ENCODE measurements at regions not wholly inside any gene's neighbourhood (a gene's known extent, or its start where the extent isn't known, plus 50 kb on each side); places are given as distances from the start of the nearest gene placed in this dataset.
A peak's percentile ranks its signal among the peaks of the same experiment; 100 is the strongest.
"Not testable (repeated sequence)": the region's sequence is repeated elsewhere in the genome, so short reads cannot be mapped to it uniquely, and the experiment has no call there.

GRCh38 chr10:23648618-23649017 lies 209.7 kb downstream of the OTUD1 start:
- DNase-seq (ENCODE audit: low read depth), result no peak

- no peak for DNase-seq (ENCODE audit: low read depth)
These were observed 217.9 kb downstream of the OTUD1 start for GRCh38 chr10:23656735-23657134.

GRCh38 chr10:23657677-23658076 lies 218.8 kb downstream of the OTUD1 start:
- no peak for DNase-seq (ENCODE audit: low read depth)

GRCh38 chr10:23671866-23672265 lies 233.0 kb downstream of the OTUD1 start:
- not testable (repeated sequence) for DNase-seq (ENCODE audit: low read depth)

GRCh38 chr10:23675585-23675984 lies 236.7 kb downstream of the OTUD1 start:
- no peak for DNase-seq (ENCODE audit: low read depth)

GRCh38 chr10:23676296-23676695 lies 237.4 kb downstream of the OTUD1 start:
- no peak for DNase-seq (ENCODE audit: low read depth)

- DNase-seq (ENCODE audit: low read depth), result no peak
These were observed 247.8 kb downstream of the OTUD1 start for GRCh38 chr10:23686722-23687121.

- DNase-seq (ENCODE audit: low read depth), result no peak
These were observed 253.9 kb downstream of the OTUD1 start for GRCh38 chr10:23692736-23693135.

- no peak for DNase-seq (ENCODE audit: low read depth)
These were observed 254.6 kb downstream of the OTUD1 start for GRCh38 chr10:23693501-23693901.

- DNase-seq (ENCODE audit: low read depth), result no peak
These were observed 255.1 kb downstream of the OTUD1 start for GRCh38 chr10:23693925-23694324.

- no peak for DNase-seq (ENCODE audit: low read depth)
These were observed 255.6 kb downstream of the OTUD1 start for GRCh38 chr10:23694446-23694920.

GRCh38 chr10:23694921-23695824 lies 256.3 kb downstream of the OTUD1 start:
- DNase-seq (ENCODE audit: low read depth), result no peak

- no peak for DNase-seq (ENCODE audit: low read depth)
These were observed 257.0 kb downstream of the OTUD1 start for GRCh38 chr10:23695825-23696420.

- DNase-seq (ENCODE audit: low read depth), result no peak
These were observed 257.6 kb downstream of the OTUD1 start for GRCh38 chr10:23696476-23696875.

- DNase-seq (ENCODE audit: low read depth), result peak; percentile 24
These were observed 264.1 kb downstream of the OTUD1 start for GRCh38 chr10:23702977-23703414.

- no peak for DNase-seq (ENCODE audit: low read depth)
These were observed 276.5 kb downstream of the OTUD1 start for GRCh38 chr10:23715363-23715762.

GRCh38 chr10:23717913-23718312 lies 279.0 kb downstream of the OTUD1 start:
- no peak for DNase-seq (ENCODE audit: low read depth)

GRCh38 chr10:23718946-23719345 lies 280.1 kb downstream of the OTUD1 start:
- DNase-seq (ENCODE audit: low read depth), result no peak

GRCh38 chr10:23723796-23724195 lies 284.9 kb downstream of the OTUD1 start:
- DNase-seq (ENCODE audit: low read depth), result no peak

GRCh38 chr10:23725548-23725947 lies 286.7 kb downstream of the OTUD1 start:
- DNase-seq (ENCODE audit: low read depth), result no peak

GRCh38 chr10:23742368-23742767 lies 303.5 kb downstream of the OTUD1 start:
- DNase-seq (ENCODE audit: low read depth), result no peak

GRCh38 chr10:23742807-23743206 lies 303.9 kb downstream of the OTUD1 start:
- DNase-seq (ENCODE audit: low read depth), result no peak

GRCh38 chr10:23754179-23754578 lies 315.3 kb downstream of the OTUD1 start:
- DNase-seq (ENCODE audit: low read depth), result no peak

Data from stromal cell of bone marrow (primary cell).